HK-2 (cell line): ENCODE measurements at regions not wholly inside any gene's neighbourhood (a gene's known extent, or its start where the extent isn't known, plus 50 kb on each side); places are given as distances from the start of the nearest gene placed in this dataset.
"Not testable (repeated sequence)": the region's sequence is repeated elsewhere in the genome, so short reads cannot be mapped to it uniquely, and the experiment has no call there.

ENCODE experiments used
- DNase-seq: peaks from one replicate; pipeline ENCODE4 v3.0.0-alpha.2; 2018; ENCODE audit not compliant: unreplicated experiment

- no peak for DNase-seq
These were observed 291.3 kb upstream of the PRKD1 start for GRCh38 chr14:30218907-30219306.

- no peak for DNase-seq
These were observed 293.9 kb upstream of the PRKD1 start for GRCh38 chr14:30221546-30221945.

GRCh38 chr14:30223385-30223785 lies 295.7 kb upstream of the PRKD1 start:
- peak; percentile 63 for DNase-seq

DNA sequence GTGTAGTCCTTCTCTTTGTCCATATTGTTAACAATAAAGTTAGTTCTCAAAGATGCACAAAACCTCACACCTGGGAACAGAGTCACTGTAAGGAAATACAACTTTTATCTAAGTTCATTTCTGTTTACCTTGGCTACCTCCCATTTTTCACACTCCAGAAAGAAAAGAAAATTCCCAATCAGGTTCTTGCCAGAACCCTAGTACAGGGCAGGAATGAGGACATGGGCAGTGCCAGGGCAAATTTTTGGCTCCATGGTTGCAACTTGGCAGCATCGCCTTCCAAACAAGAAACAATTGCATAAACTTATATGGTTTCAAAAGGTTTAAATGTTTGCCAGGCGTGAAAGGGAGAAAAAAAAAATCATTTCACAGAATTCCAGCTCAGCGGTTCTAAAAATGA lies 296.3 kb upstream of the PRKD1 start:
- DNase-seq: no peak

GRCh38 chr14:30225176-30225575 lies 297.5 kb upstream of the PRKD1 start:
- DNase-seq: no peak

DNA sequence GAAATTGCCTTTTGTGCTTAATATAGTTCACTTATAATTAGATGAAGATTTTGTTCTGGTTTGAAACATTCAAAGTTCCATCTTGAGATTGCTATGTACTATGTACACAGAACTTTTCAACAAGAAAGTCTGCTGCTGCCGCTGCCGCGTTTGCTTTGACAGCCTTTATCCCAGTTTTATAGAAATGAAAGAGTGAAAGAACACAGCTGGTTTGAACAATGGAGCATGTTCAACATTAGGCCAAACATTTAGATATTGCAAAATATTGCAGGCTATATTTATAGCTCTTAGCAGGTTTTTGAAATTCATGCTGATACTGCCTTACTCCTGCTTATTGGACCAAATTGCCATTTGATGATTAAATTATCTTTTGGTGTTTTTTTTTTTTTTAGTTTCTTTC lies 299.8 kb upstream of the PRKD1 start:
- no peak for DNase-seq

GRCh38 chr14:30227876-30228275 lies 300.2 kb upstream of the PRKD1 start:
- DNase-seq: peak; percentile 10

- no peak for DNase-seq
These were observed 303.1 kb upstream of the PRKD1 start for GRCh38 chr14:30230719-30231118.

- DNase-seq: no peak
These were observed 307.3 kb upstream of the PRKD1 start for GRCh38 chr14:30234966-30235365.

- no peak for DNase-seq
These were observed 307.8 kb upstream of the PRKD1 start for GRCh38 chr14:30235485-30235884.

GRCh38 chr14:30238936-30239335 lies 311.3 kb upstream of the PRKD1 start:
- no peak for DNase-seq

- DNase-seq: no peak
These were observed 312.4 kb upstream of the PRKD1 start for GRCh38 chr14:30240018-30240417.

DNA sequence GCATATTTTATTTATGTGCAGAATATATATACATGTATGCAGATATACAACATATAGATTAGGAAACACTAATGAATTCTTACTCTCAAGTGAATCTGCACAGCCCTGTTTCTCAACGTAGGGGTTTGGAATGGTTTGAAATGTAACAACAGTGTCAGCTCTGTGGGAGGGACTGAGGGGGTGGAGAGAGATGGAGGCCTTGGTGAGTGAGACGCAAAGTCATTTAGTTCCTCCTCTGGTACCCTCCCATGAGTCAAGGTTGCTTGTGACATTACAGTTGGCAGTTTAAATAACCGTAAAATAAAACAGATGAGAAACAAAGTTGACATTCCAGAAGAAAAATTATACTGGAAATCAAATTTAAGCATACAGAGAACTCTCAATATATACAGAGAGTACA lies 313.0 kb upstream of the PRKD1 start:
- no peak for DNase-seq

DNA sequence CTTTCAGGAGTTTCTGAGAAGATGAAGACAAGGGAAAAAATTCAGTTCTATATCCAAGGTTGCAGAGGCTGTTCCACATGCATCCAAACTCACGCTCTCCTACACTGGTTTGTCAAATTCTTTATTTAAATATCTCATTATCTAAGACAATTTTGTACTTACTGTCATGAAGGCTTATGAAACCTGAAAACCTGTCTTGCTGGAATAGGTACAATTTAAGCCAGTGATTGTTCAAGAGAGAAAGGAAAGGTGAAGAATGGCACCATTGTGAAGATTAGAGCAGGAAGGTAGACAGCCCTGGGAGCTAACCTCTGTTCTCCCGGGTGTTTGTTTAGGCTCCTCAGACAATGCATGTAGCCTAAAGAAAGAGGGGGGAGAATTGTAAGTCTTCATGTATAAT lies 315.1 kb upstream of the PRKD1 start:
- no peak for DNase-seq

- DNase-seq: no peak
These were observed 315.6 kb upstream of the PRKD1 start for GRCh38 chr14:30243207-30243606.

DNA sequence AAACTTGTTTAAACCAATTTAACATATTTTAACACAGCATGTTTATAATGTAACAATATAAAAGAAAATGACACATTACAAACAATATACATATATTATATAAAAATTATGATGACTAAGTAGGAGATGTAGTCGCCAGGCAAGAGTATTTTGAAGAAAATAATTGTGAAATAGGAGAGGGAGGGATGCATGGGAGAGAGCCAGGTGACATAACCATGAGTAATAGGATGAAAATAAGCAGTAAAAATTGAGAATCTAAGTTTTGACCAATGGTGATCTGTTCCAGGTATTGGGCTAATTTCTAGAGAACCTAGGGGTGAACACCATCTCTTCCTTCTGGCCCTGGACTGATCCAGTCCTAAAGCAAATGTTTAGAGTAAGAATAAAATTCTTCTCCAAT lies 315.2 kb upstream of the G2E3 start:
- DNase-seq: no peak

DNA sequence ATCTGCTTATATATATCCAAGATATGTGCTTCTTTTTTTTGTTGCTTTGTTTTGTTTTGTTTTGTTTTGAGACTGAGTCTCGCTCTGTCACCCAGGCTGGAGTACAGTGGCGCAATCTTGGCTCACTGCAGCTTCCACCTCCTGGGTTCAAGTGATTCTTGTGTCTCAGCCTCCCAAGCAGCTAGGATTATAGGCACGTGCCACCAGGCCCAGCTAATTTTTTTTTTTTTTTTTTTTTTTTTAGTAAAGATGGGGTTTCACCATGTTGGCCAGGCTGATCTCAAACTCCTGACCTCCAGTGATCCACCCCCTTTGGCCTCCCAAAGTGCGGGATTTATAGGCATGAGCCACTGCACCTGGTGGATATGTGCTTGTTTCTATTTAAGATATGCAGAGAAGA lies 314.6 kb upstream of the G2E3 start:
- not testable (repeated sequence) for DNase-seq

DNA sequence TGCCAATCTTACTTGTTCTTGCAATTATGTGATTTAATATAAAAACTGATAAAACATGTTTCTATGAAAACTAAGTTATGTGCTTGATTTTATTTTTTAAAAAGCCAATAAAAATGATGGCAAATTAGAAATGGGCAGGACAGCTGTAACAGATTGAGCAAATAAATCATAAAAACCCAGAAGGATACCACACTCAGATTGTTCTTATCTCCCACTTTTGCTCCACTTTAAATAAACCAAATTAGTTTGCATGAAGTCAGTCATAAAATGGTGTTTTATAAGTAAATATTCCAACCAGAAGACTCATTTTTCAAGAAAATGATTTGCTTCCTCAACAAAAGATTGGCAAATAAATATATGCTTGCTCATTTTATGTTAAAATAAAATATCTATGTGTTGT lies 307.9 kb upstream of the G2E3 start:
- no peak for DNase-seq

- DNase-seq: no peak
These were observed 307.3 kb upstream of the G2E3 start for GRCh38 chr14:30251557-30252100.

DNA sequence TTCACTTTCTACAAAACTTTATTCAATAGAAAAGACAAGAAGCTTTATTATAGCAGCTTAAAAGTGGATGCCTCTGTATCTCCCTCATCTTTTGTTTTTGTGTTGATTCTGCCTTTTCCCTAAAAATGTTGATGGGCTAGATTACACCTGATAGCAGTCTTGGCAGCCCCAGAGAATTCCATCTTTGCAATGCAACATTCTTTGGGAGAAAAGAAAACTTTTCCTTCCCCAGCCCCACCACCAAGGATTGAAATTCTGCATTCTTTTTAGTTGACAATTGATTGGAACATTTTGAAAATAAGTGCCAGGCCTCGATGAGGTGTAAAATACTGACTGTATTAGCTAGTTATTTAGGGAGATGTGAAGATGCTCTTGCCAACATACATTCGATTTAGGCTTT lies 306.8 kb upstream of the G2E3 start:
- DNase-seq: no peak

GRCh38 chr14:30252783-30253674 lies 305.9 kb upstream of the G2E3 start:
- DNase-seq: no peak

DNA sequence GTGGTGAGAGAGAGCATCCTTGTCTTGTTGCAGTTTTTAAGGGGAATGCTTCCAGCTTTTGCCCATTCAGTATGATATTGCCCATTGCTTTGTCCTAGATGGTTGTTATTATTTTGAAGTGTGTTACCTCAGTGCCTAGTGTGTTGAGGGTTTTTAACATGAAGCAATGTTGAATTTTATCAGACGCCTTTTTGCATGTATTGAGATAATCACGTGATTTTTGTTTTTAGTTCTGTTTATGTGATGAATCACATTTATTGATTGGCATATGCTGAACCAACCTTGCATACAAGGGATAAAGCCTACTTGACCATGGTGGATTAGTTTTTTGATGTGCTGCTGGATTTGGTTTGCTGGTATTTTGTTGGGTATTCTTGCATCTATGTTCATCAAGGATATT lies 302.3 kb upstream of the G2E3 start:
- DNase-seq: no peak

DNA sequence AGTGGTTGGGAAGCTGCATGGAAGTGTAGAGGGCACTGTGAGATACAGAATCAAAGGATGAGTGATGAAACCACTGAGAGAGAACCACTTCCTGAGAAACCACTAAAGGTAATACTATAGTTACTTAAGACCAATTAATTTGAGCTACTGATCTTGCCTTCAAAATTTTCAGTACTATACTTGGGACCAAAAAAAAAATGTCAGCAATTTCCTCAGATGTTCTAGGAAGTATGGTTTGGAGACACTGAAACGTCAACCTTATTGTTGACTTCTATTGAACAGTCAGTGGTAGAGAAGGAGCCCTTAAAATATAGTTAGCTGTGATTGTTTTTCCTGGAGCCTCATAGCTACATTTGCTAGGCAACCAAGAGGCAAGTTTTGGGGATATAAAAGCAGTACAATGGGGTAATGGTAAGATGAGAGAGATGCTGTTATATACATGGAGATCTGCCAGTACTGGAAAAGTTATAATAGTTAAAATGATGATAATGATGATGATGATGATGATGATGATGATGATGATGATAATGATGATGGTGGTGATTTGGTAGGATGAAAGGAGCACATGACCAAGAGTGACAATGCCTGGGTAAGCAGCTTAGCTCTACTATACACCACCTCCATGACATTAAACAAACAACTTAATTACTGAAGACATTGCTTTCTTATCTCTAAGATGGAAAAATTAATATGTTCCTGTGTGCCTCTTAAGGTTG lies 300.9 kb upstream of the G2E3 start:
- DNase-seq: no peak
